ENCODE measurements at regions not wholly inside any gene's neighbourhood (a gene's known extent, or its start where the extent isn't known, plus 50 kb on each side); places are given as distances from the start of the nearest gene placed in this dataset.

GRCh38 chr14:38536376-38537038, 280.6 kb upstream of the CLEC14A start:
- no peak for DNase-seq (ENCODE audit: extremely low spot score)
- no peak for TF ChIP-seq ELF4 (IDR thresholded peaks at IDR 0.05)
- no peak for TF ChIP-seq SUZ12 (IDR thresholded peaks at IDR 0.05)
- TF ChIP-seq L3MBTL2 (conservative IDR thresholded peaks at IDR 0.05): no peak
- TF ChIP-seq CTBP1 (IDR thresholded peaks at IDR 0.05; ENCODE audit: borderline replicate concordance): no peak
- TF ChIP-seq BHLHE40 (IDR thresholded peaks at IDR 0.05; ENCODE audit: borderline replicate concordance): no peak
- TF ChIP-seq LEF1 (IDR thresholded peaks at IDR 0.05; ENCODE audit: borderline replicate concordance): no peak
- no peak for TF ChIP-seq SP1 (IDR thresholded peaks at IDR 0.05)
- TF ChIP-seq TARDBP (IDR thresholded peaks at IDR 0.05): no peak
- TF ChIP-seq HDGF (IDR thresholded peaks at IDR 0.05; ENCODE audit: borderline replicate concordance): no peak
- no peak for TF ChIP-seq ZNF384 (IDR thresholded peaks at IDR 0.05)
- no peak for TF ChIP-seq ARNT (IDR thresholded peaks at IDR 0.05)
- TF ChIP-seq FOXK2 (IDR thresholded peaks at IDR 0.05): no peak
- no peak for TF ChIP-seq FOXA1 (IDR thresholded peaks at IDR 0.05)
- no peak for TF ChIP-seq FOXM1 (IDR thresholded peaks at IDR 0.05; ENCODE audit: borderline replicate concordance)
- no peak for TF ChIP-seq PKNOX1 (IDR thresholded peaks at IDR 0.05)
- TF ChIP-seq NFRKB (IDR thresholded peaks at IDR 0.05): no peak
- POLR2A ChIA-PET: no interaction called here
- CTCF ChIA-PET: no interaction called here

GRCh38 chr14:38528582-38528981, 272.7 kb upstream of the CLEC14A start:
- DNase-seq (ENCODE audit: extremely low spot score): no peak
- TF ChIP-seq L3MBTL2 (conservative IDR thresholded peaks at IDR 0.05) (no peak), ELF4 (IDR thresholded peaks at IDR 0.05) (no peak), PKNOX1 (IDR thresholded peaks at IDR 0.05) (no peak), BHLHE40 (IDR thresholded peaks at IDR 0.05; ENCODE audit: borderline replicate concordance) (no peak), FOXM1 (IDR thresholded peaks at IDR 0.05; ENCODE audit: borderline replicate concordance) (no peak), TARDBP (IDR thresholded peaks at IDR 0.05) (no peak), FOXK2 (IDR thresholded peaks at IDR 0.05) (no peak), ARNT (IDR thresholded peaks at IDR 0.05) (no peak), NFRKB (IDR thresholded peaks at IDR 0.05) (no peak), CTBP1 (IDR thresholded peaks at IDR 0.05; ENCODE audit: borderline replicate concordance) (no peak), FOXA1 (IDR thresholded peaks at IDR 0.05) (no peak), HDGF (IDR thresholded peaks at IDR 0.05; ENCODE audit: borderline replicate concordance) (no peak), SUZ12 (IDR thresholded peaks at IDR 0.05) (no peak), LEF1 (IDR thresholded peaks at IDR 0.05; ENCODE audit: borderline replicate concordance) (no peak)
- POLR2A ChIA-PET: no interaction called here
- CTCF ChIA-PET: no interaction called here

- TF ChIP-seq NFRKB (IDR thresholded peaks at IDR 0.05) (no peak), ELF4 (IDR thresholded peaks at IDR 0.05) (no peak), FOXK2 (IDR thresholded peaks at IDR 0.05) (no peak), BHLHE40 (IDR thresholded peaks at IDR 0.05; ENCODE audit: borderline replicate concordance) (no peak), ZNF384 (IDR thresholded peaks at IDR 0.05) (no peak), CTBP1 (IDR thresholded peaks at IDR 0.05; ENCODE audit: borderline replicate concordance) (no peak), LEF1 (IDR thresholded peaks at IDR 0.05; ENCODE audit: borderline replicate concordance) (no peak), FOXA1 (IDR thresholded peaks at IDR 0.05) (no peak), L3MBTL2 (conservative IDR thresholded peaks at IDR 0.05) (no peak), SP1 (IDR thresholded peaks at IDR 0.05) (no peak), HDGF (IDR thresholded peaks at IDR 0.05; ENCODE audit: borderline replicate concordance) (no peak), FOXM1 (IDR thresholded peaks at IDR 0.05; ENCODE audit: borderline replicate concordance) (no peak), TARDBP (IDR thresholded peaks at IDR 0.05) (no peak), SUZ12 (IDR thresholded peaks at IDR 0.05) (no peak), ARNT (IDR thresholded peaks at IDR 0.05) (no peak), PKNOX1 (IDR thresholded peaks at IDR 0.05) (no peak)
- ChIA-PET CTCF (no interaction called here), POLR2A (no interaction called here)
- no peak for DNase-seq (ENCODE audit: extremely low spot score)
These were observed 271.6 kb upstream of the CLEC14A start for GRCh38 chr14:38527502-38527878.

- CTCF ChIA-PET: no interaction called here
- POLR2A ChIA-PET: no interaction called here
These were observed 271.1 kb upstream of the CLEC14A start for GRCh38 chr14:38526826-38527501.

GRCh38 chr14:38524636-38525509, 269.0 kb upstream of the CLEC14A start:
- CTCF ChIA-PET: no interaction called here
- DNase-seq (ENCODE audit: extremely low spot score): no peak
- TF ChIP-seq CTBP1 (IDR thresholded peaks at IDR 0.05; ENCODE audit: borderline replicate concordance) (no peak), FOXM1 (IDR thresholded peaks at IDR 0.05; ENCODE audit: borderline replicate concordance) (no peak), TARDBP (IDR thresholded peaks at IDR 0.05) (no peak), L3MBTL2 (conservative IDR thresholded peaks at IDR 0.05) (no peak), BHLHE40 (IDR thresholded peaks at IDR 0.05; ENCODE audit: borderline replicate concordance) (no peak), FOXA1 (IDR thresholded peaks at IDR 0.05) (no peak), HDGF (IDR thresholded peaks at IDR 0.05; ENCODE audit: borderline replicate concordance) (no peak), PKNOX1 (IDR thresholded peaks at IDR 0.05) (no peak), ZNF384 (IDR thresholded peaks at IDR 0.05) (no peak), LEF1 (IDR thresholded peaks at IDR 0.05; ENCODE audit: borderline replicate concordance) (no peak), ELF4 (IDR thresholded peaks at IDR 0.05) (no peak), SUZ12 (IDR thresholded peaks at IDR 0.05) (no peak)
- POLR2A ChIA-PET: no interaction called here

More at GRCh38 chr14:38526826-38527501, 271.1 kb upstream of the CLEC14A start:
- TF ChIP-seq ELF4 (IDR thresholded peaks at IDR 0.05) (no peak), L3MBTL2 (conservative IDR thresholded peaks at IDR 0.05) (no peak)
- DNase-seq (ENCODE audit: extremely low spot score): no peak
